ENCODE measurements at regions not wholly inside any gene's neighbourhood (a gene's known extent, or its start where the extent isn't known, plus 50 kb on each side); places are given as distances from the start of the nearest gene placed in this dataset.

GRCh38 chr5:154603953-154604679 lies 126.1 kb upstream of the HAND1 start:
- H3K4me2 ChIP-seq: no peak overlapping the region
- no peak for DNase-seq (ENCODE audit: low read depth in 1 of 2, low spot score in 1 of 2)
- WGBS (ENCODE audit: missing lambda C conversion rate): 55% methylated on average over 20 of the region's 20 CpGs
- ChIA-PET CTCF (interaction anchor here (1.0 to 1.7 kb wide), 4 partner anchors 23 to 630 kb away, joined by 3 to 9 read pairs (median 6); no protein-coding TSS in a partner anchor), POLR2A (no interaction called here)
- no peak overlapping the region for H3K4me3 ChIP-seq
- H3K9me3 ChIP-seq: no peaks in the 10 kb centered on the region
- peak in 1 of 2 experiments; percentile 11; a peak in 2 of 6 replicates for ATAC-seq
- 0 out of 3 replicates have a peak, but pooled peaks cover 5% of the 10 kb centered on the region for H3K4me1 ChIP-seq
- H3K27ac ChIP-seq: no peak overlapping the region
- TF ChIP-seq HOXA7 (CRISPR knock-in tag; IDR thresholded peaks at IDR 0.05) (no peak), FOSL2 (IDR thresholded peaks at IDR 0.05) (no peak), FOSL2 (CRISPR knock-in tag; IDR thresholded peaks at IDR 0.05) (no peak), POLR2AphosphoS2 (conservative IDR thresholded peaks at IDR 0.05; ENCODE audit: low read length) (no peak), MAFK (IDR thresholded peaks at IDR 0.05; ENCODE audit: partially characterized antibody) (no peak), RFX5 (IDR thresholded peaks at IDR 0.05) (no peak), ZSCAN20 (CRISPR knock-in tag; IDR thresholded peaks at IDR 0.05) (no peak), CEBPB (IDR thresholded peaks at IDR 0.05) (no peak), CBX2 (IDR thresholded peaks at IDR 0.05; ENCODE audit: borderline replicate concordance, low read depth) (no peak), KDM5A (IDR thresholded peaks at IDR 0.05) (no peak)
- TF ChIP-seq, protein P1, sequence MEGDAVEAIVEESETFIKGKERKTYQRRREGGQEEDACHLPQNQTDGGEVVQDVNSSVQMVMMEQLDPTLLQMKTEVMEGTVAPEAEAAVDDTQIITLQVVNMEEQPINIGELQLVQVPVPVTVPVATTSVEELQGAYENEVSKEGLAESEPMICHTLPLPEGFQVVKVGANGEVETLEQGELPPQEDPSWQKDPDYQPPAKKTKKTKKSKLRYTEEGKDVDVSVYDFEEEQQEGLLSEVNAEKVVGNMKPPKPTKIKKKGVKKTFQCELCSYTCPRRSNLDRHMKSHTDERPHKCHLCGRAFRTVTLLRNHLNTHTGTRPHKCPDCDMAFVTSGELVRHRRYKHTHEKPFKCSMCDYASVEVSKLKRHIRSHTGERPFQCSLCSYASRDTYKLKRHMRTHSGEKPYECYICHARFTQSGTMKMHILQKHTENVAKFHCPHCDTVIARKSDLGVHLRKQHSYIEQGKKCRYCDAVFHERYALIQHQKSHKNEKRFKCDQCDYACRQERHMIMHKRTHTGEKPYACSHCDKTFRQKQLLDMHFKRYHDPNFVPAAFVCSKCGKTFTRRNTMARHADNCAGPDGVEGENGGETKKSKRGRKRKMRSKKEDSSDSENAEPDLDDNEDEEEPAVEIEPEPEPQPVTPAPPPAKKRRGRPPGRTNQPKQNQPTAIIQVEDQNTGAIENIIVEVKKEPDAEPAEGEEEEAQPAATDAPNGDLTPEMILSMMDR (IDR thresholded peaks at IDR 0.05): no peak
- FAIRE-seq: no peak

DNA sequence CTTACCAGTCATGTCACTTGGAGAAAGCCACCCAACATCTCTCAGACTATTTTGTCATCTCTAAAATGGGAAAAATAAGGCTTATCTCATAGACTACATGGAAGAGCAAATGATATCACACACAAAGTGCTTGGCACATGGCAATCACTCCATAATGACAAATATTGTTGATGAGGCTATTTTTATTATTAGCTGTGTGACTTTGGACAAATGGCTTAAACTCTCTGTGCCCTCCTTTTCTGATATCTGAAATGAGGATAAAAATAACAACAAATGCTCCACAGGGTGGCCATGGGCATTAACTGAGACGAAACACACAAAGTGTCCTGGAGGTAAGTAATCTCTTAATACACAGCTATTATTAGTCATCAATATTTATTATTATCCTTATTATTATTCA lies 125.5 kb upstream of the HAND1 start:
- TF ChIP-seq MAFK (IDR thresholded peaks at IDR 0.05; ENCODE audit: partially characterized antibody) (peak; percentile 5), KDM5A (IDR thresholded peaks at IDR 0.05) (no peak)
- Histone ChIP-seq H3K4me1 (0 out of 3 replicates have a peak, but pooled peaks cover 5% of the 10 kb centered on the region), H3K27ac (no peak overlapping the region), H3K4me2 (no peak overlapping the region), H3K4me3 (no peak overlapping the region), H3K9me3 (no peaks in the 10 kb centered on the region)
- DNase-seq (ENCODE audit: low read depth in 1 of 2, low spot score in 1 of 2) (no peak), FAIRE-seq (no peak), ATAC-seq (no peak)
- 81% methylated on average over 1 of the region's 1 CpG for WGBS (ENCODE audit: missing lambda C conversion rate)
- POLR2A ChIA-PET: no interaction called here
- CTCF ChIA-PET: interaction anchor here (0.7 to 1.7 kb wide), 9 partner anchors 22 to 629 kb away, joined by 3 to 9 read pairs (median 3); no protein-coding TSS in a partner anchor

GRCh38 chr5:154603011-154603410 lies 125.0 kb upstream of the HAND1 start:
- Histone ChIP-seq H3K27ac (no peak overlapping the region), H3K4me1 (0 out of 3 replicates have a peak, but pooled peaks cover 5% of the 10 kb centered on the region), H3K4me2 (no peak overlapping the region), H3K4me3 (no peak overlapping the region), H3K9me3 (no peaks in the 10 kb centered on the region)
- ChIA-PET CTCF (interaction anchor here (0.7 to 1.7 kb wide), 10 partner anchors 22 to 629 kb away, joined by 3 to 9 read pairs (median 3); no protein-coding TSS in a partner anchor), POLR2A (no interaction called here)
- FAIRE-seq (no peak), DNase-seq (ENCODE audit: low read depth in 1 of 2, low spot score in 1 of 2) (no peak), ATAC-seq (no peak)
- TF ChIP-seq POLR2AphosphoS2 (conservative IDR thresholded peaks at IDR 0.05; ENCODE audit: low read length) (no peak), POLR2A (IDR thresholded peaks at IDR 0.05; ENCODE audit: low read length) (no peak), MAFK (IDR thresholded peaks at IDR 0.05; ENCODE audit: partially characterized antibody) (no peak), CHD4 (IDR thresholded peaks at IDR 0.05; ENCODE audit: borderline replicate concordance) (no peak), NR3C1 (IDR thresholded peaks at IDR 0.05) (no peak), KDM1A (IDR thresholded peaks at IDR 0.05; ENCODE audit: low read depth) (no peak), EHMT2 (IDR thresholded peaks at IDR 0.05; ENCODE audit: low read depth) (no peak), HES2 (IDR thresholded peaks at IDR 0.05) (no peak), EHF (CRISPR knock-in tag; IDR thresholded peaks at IDR 0.05) (no peak), NPAS2 (CRISPR knock-in tag; IDR thresholded peaks at IDR 0.05; ENCODE audit: borderline replicate concordance) (no peak), FOXS1 (CRISPR knock-in tag; IDR thresholded peaks at IDR 0.05) (no peak)
- TF ChIP-seq, protein P1 (IDR thresholded peaks at IDR 0.05): no peak
- 69% methylated on average over 1 of the region's 1 CpG for WGBS (ENCODE audit: missing lambda C conversion rate)

Data from A549 (cell line).